ENCODE measurements at regions not wholly inside any gene's neighbourhood (a gene's known extent, or its start where the extent isn't known, plus 50 kb on each side); places are given as distances from the start of the nearest gene placed in this dataset.

GRCh38 chr13:53719281-53719680 is 690.7 kb downstream of the OLFM4 start:
- no peaks in the 10 kb centered on the region for H3K9me3 ChIP-seq
- H3K36me3 ChIP-seq, result no peaks in the 10 kb centered on the region
- no peak overlapping the region for H3K27ac ChIP-seq
- no peaks in the 10 kb centered on the region for H3K4me1 ChIP-seq
- no peaks in the 10 kb centered on the region for H3K27me3 ChIP-seq
- TF ChIP-seq CTCF (IDR thresholded peaks at IDR 0.05) (no peak), POLR2A (IDR thresholded peaks at IDR 0.05) (no peak)
- H3K4me3 ChIP-seq, result no peak overlapping the region
- intact Hi-C loops (cut with DNase I; ENCODE audit: low total_unique reads), result no loop called here
- DNase-seq, result no peak

GRCh38 chr13:53732664-53733063 is 704.1 kb downstream of the OLFM4 start:
- H3K4me3 ChIP-seq, result no peak overlapping the region
- intact Hi-C loops (cut with DNase I; ENCODE audit: low total_unique reads), result no loop called here
- no peak for TF ChIP-seq CTCF (IDR thresholded peaks at IDR 0.05)
- no peak for TF ChIP-seq POLR2A (IDR thresholded peaks at IDR 0.05)
- H3K9me3 ChIP-seq, result no peaks in the 10 kb centered on the region
- no peaks in the 10 kb centered on the region for H3K4me1 ChIP-seq
- H3K36me3 ChIP-seq, result no peaks in the 10 kb centered on the region
- H3K27me3 ChIP-seq, result no peaks in the 10 kb centered on the region
- H3K27ac ChIP-seq, result no peak overlapping the region
- no peak for DNase-seq

- Histone ChIP-seq H3K4me1 (no peaks in the 10 kb centered on the region), H3K36me3 (no peaks in the 10 kb centered on the region), H3K9me3 (no peaks in the 10 kb centered on the region), H3K27me3 (no peaks in the 10 kb centered on the region), H3K4me3 (no peak overlapping the region), H3K27ac (no peak overlapping the region)
- intact Hi-C loops (cut with DNase I; ENCODE audit: low total_unique reads), result no loop called here
- no peak for DNase-seq
- TF ChIP-seq POLR2A (IDR thresholded peaks at IDR 0.05) (no peak), CTCF (IDR thresholded peaks at IDR 0.05) (no peak)
Observed at GRCh38 chr13:53743906-53744305, 715.3 kb downstream of the OLFM4 start.

GRCh38 chr13:53747825-53748224 is 719.2 kb downstream of the OLFM4 start:
- TF ChIP-seq CTCF (IDR thresholded peaks at IDR 0.05) (no peak), POLR2A (IDR thresholded peaks at IDR 0.05) (no peak)
- intact Hi-C loops (cut with DNase I; ENCODE audit: low total_unique reads), result no loop called here
- DNase-seq, result no peak
- Histone ChIP-seq H3K36me3 (no peaks in the 10 kb centered on the region), H3K4me3 (no peak overlapping the region), H3K27me3 (no peaks in the 10 kb centered on the region), H3K27ac (no peak overlapping the region), H3K4me1 (no peaks in the 10 kb centered on the region), H3K9me3 (no peaks in the 10 kb centered on the region)

GRCh38 chr13:53749306-53749705 is 720.7 kb downstream of the OLFM4 start:
- no peak for DNase-seq
- TF ChIP-seq POLR2A (IDR thresholded peaks at IDR 0.05) (no peak), CTCF (IDR thresholded peaks at IDR 0.05) (no peak)
- Histone ChIP-seq H3K27ac (no peak overlapping the region), H3K4me1 (no peaks in the 10 kb centered on the region), H3K36me3 (no peaks in the 10 kb centered on the region), H3K27me3 (no peaks in the 10 kb centered on the region), H3K4me3 (no peak overlapping the region), H3K9me3 (no peaks in the 10 kb centered on the region)
- intact Hi-C loops (cut with DNase I; ENCODE audit: low total_unique reads), result no loop called here

Data from uterus (tissue), 3 donors.